ENCODE measurements at regions not wholly inside any gene's neighbourhood (a gene's known extent, or its start where the extent isn't known, plus 50 kb on each side); places are given as distances from the start of the nearest gene placed in this dataset.

GRCh38 chr13:58081301-58081820 is 449.8 kb downstream of the PCDH17 start:
- H3K27me3 ChIP-seq (ENCODE audit: control insufficient read depth in 4 of 4, insufficient read depth in 4 of 4, low read length in 3 of 4), result no peaks in the 10 kb centered on the region
- WGBS, result 83% methylated on average over 3 of the region's 3 CpGs
- TF ChIP-seq RXRA (IDR thresholded peaks at IDR 0.05), result no peak
- TF ChIP-seq SP1 (IDR thresholded peaks at IDR 0.05), result no peak
- no peak for TF ChIP-seq NR2F2 (IDR thresholded peaks at IDR 0.05)
- no peak for TF ChIP-seq FOXA1 (IDR thresholded peaks at IDR 0.05)
- no peak for TF ChIP-seq YY1 (IDR thresholded peaks at IDR 0.05)
- no peak for TF ChIP-seq EGR1 (IDR thresholded peaks at IDR 0.05; ENCODE audit: low read depth in 2 of 2)
- TF ChIP-seq ATF3 (IDR thresholded peaks at IDR 0.05), result no peak
- TF ChIP-seq JUND (IDR thresholded peaks at IDR 0.05), result no peak
- no peak for TF ChIP-seq REST (IDR thresholded peaks at IDR 0.05)
- TF ChIP-seq TAF1 (conservative IDR thresholded peaks at IDR 0.05), result no peak
- H3K9ac ChIP-seq (ENCODE audit: low read depth in 1 of 2, low read length in 2 of 2), result no peak overlapping the region
- no peaks in the 10 kb centered on the region for H3K4me1 ChIP-seq (ENCODE audit: control insufficient read depth in 4 of 4, insufficient read depth in 4 of 4, low read length in 3 of 4)
- no peak overlapping the region for H3K27ac ChIP-seq (ENCODE audit: low read depth in 1 of 2, low read length in 2 of 2)
- no peak overlapping the region for H3K4me3 ChIP-seq (ENCODE audit: low read depth in 1 of 3, low read length in 3 of 3)
- H3K9me3 ChIP-seq (ENCODE audit: control insufficient read depth in 4 of 4, low read length in 3 of 4), result no peaks in the 10 kb centered on the region
- no peaks in the 10 kb centered on the region for H3K36me3 ChIP-seq (ENCODE audit: control insufficient read depth in 4 of 4, insufficient read depth in 3 of 4, low read depth in 1 of 4, low read length in 3 of 4)
- no peak for DNase-seq (ENCODE audit: low spot score)

- no peak for DNase-seq (ENCODE audit: low spot score)
- no peaks in the 10 kb centered on the region for H3K4me1 ChIP-seq (ENCODE audit: control insufficient read depth in 4 of 4, insufficient read depth in 4 of 4, low read length in 3 of 4)
- no peaks in the 10 kb centered on the region for H3K36me3 ChIP-seq (ENCODE audit: control insufficient read depth in 4 of 4, insufficient read depth in 3 of 4, low read depth in 1 of 4, low read length in 3 of 4)
- H3K4me3 ChIP-seq (ENCODE audit: low read depth in 1 of 3, low read length in 3 of 3), result no peak overlapping the region
- WGBS, result 75% methylated on average over 4 of the region's 4 CpGs
- no peak overlapping the region for H3K9ac ChIP-seq (ENCODE audit: low read depth in 1 of 2, low read length in 2 of 2)
- no peak overlapping the region for H3K27ac ChIP-seq (ENCODE audit: low read depth in 1 of 2, low read length in 2 of 2)
- no peaks in the 10 kb centered on the region for H3K9me3 ChIP-seq (ENCODE audit: control insufficient read depth in 4 of 4, low read length in 3 of 4)
- no peaks in the 10 kb centered on the region for H3K27me3 ChIP-seq (ENCODE audit: control insufficient read depth in 4 of 4, insufficient read depth in 4 of 4, low read length in 3 of 4)
- TF ChIP-seq FOXA1 (IDR thresholded peaks at IDR 0.05), result no peak
- no peak for TF ChIP-seq ZBTB33 (IDR thresholded peaks at IDR 0.05)
- no peak for TF ChIP-seq MAX (IDR thresholded peaks at IDR 0.05)
- TF ChIP-seq GABPA (IDR thresholded peaks at IDR 0.05 in 1 of 2, conservative IDR thresholded peaks at IDR 0.05 in 1 of 2), result no peak
- no peak for TF ChIP-seq NR2F2 (IDR thresholded peaks at IDR 0.05)
- no peak for TF ChIP-seq TAF1 (conservative IDR thresholded peaks at IDR 0.05)
- no peak for TF ChIP-seq FOXA2 (IDR thresholded peaks at IDR 0.05)
Observed at GRCh38 chr13:58083064-58083463, 451.5 kb downstream of the PCDH17 start.
